NCI-H2029 (cell line): ENCODE measurements at regions not wholly inside any gene's neighbourhood (a gene's known extent, or its start where the extent isn't known, plus 50 kb on each side); places are given as distances from the start of the nearest gene placed in this dataset.
A peak's percentile ranks its signal among the peaks of the same experiment; 100 is the strongest.

ENCODE experiments used
- DNase-seq: peaks from one replicate; lab custom pipeline; 2025; lab: John Stamatoyannopoulos, UW

GRCh38 chr11:88231894-88232482 lies 56.7 kb upstream of the RAB38 start:
- peak; percentile 3 for DNase-seq

GRCh38 chr11:88229303-88229702 lies 54.1 kb upstream of the RAB38 start:
- DNase-seq, result no peak
